Osteoblast (primary cell): ENCODE measurements at regions not wholly inside any gene's neighbourhood (a gene's known extent, or its start where the extent isn't known, plus 50 kb on each side); places are given as distances from the start of the nearest gene placed in this dataset.

ENCODE experiments used
- DNase-seq: peaks from one replicate; pipeline ENCODE4 v3.0.0; 2011; ENCODE audit warnings: low spot score, mixed read lengths; ENCODE audit not compliant: insufficient read length; ENCODE audit errors: missing footprints
- H2AFZ ChIP-seq: 2 replicates; pipeline ENCODE4 v1.6.0; 2011; ENCODE audit warnings: mild to moderate bottlenecking, low read length
- H3K27ac ChIP-seq: 2 replicates; pipeline ENCODE4 v1.5.1; 2011; ENCODE audit warnings: mild to moderate bottlenecking, low read depth, low read length, moderate library complexity
- H3K27me3 ChIP-seq: 2 replicates; pipeline ENCODE4 v1.6.0; 2012; ENCODE audit warnings: mild to moderate bottlenecking, control low read depth, inconsistent platforms, low read length, moderate library complexity; ENCODE audit not compliant: insufficient read depth
- H3K36me3 ChIP-seq: 2 replicates; pipeline ENCODE4 v1.5.1; 2011; ENCODE audit warnings: mild to moderate bottlenecking, low read length, control low read depth, moderate library complexity; ENCODE audit not compliant: insufficient read depth
- H3K4me1 ChIP-seq: 2 replicates; pipeline ENCODE4 v1.5.1; 2011; ENCODE audit warnings: mild to moderate bottlenecking, low read length, control low read depth, moderate library complexity; ENCODE audit not compliant: insufficient read depth
- H3K4me2 ChIP-seq: 2 replicates; pipeline ENCODE4 v1.6.0; 2011; ENCODE audit warnings: mild to moderate bottlenecking, low read length; ENCODE audit not compliant: insufficient read depth
- H3K4me3 ChIP-seq: fragments of 200-600 bp; sonication (generic); 3 replicates; pipeline ENCODE4 v1.5.1; 2012; ENCODE audit warnings: mild to moderate bottlenecking, low read length, inconsistent platforms; ENCODE audit not compliant: insufficient read depth
- H3K79me2 ChIP-seq: 2 replicates; pipeline ENCODE4 v1.6.0; 2012; ENCODE audit warnings: mild to moderate bottlenecking, low read length, control low read depth, inconsistent platforms; ENCODE audit not compliant: insufficient read depth
- H3K9me3 ChIP-seq: 2 replicates; pipeline ENCODE4 v1.5.1; 2011; ENCODE audit warnings: low read depth, low read length, control low read depth
- H4K20me1 ChIP-seq: 2 replicates; pipeline ENCODE4 v1.6.0; 2012; ENCODE audit warnings: mild to moderate bottlenecking, low read length, control low read depth; ENCODE audit not compliant: insufficient read depth
- CTCF ChIP-seq: IDR thresholded peaks from 2 replicates; pipeline ENCODE4 v1.5.1; 2011; ENCODE audit warnings: mild to moderate bottlenecking, low read depth, low read length, moderate library complexity; ENCODE audit errors: extremely low read depth

- H3K4me1 ChIP-seq, result no peaks in the 10 kb centered on the region
- no peak overlapping the region for H3K4me3 ChIP-seq
- H3K4me2 ChIP-seq, result no peak overlapping the region
- TF ChIP-seq CTCF, result no peak
- H3K27me3 ChIP-seq, result no peaks in the 10 kb centered on the region
- no peaks in the 10 kb centered on the region for H3K9me3 ChIP-seq
- no peaks in the 10 kb centered on the region for H4K20me1 ChIP-seq
- no peak for DNase-seq
- no peaks in the 10 kb centered on the region for H3K79me2 ChIP-seq
- H2AFZ ChIP-seq, result no peak overlapping the region
- H3K36me3 ChIP-seq, result no peaks in the 10 kb centered on the region
- H3K27ac ChIP-seq, result no peak overlapping the region
Measured at GRCh38 chr6:164817662-164818061, 491.7 kb downstream of the C6orf118 start.

GRCh38 chr6:164812706-164813105 lies 496.7 kb downstream of the C6orf118 start:
- no peak overlapping the region for H2AFZ ChIP-seq
- TF ChIP-seq CTCF, result no peak
- no peak for DNase-seq

GRCh38 chr6:164807125-164807524 lies 502.3 kb downstream of the C6orf118 start:
- no peaks in the 10 kb centered on the region for H3K4me1 ChIP-seq
- H3K4me3 ChIP-seq, result no peak overlapping the region
- TF ChIP-seq CTCF, result no peak
- no peaks in the 10 kb centered on the region for H3K36me3 ChIP-seq
- no peaks in the 10 kb centered on the region for H3K27me3 ChIP-seq
- no peak overlapping the region for H2AFZ ChIP-seq
- no peaks in the 10 kb centered on the region for H4K20me1 ChIP-seq
- peaks cover 5% of the 10 kb centered on the region for H3K9me3 ChIP-seq
- DNase-seq, result no peak
- H3K79me2 ChIP-seq, result no peaks in the 10 kb centered on the region
- no peak overlapping the region for H3K4me2 ChIP-seq
- no peak overlapping the region for H3K27ac ChIP-seq

More at GRCh38 chr6:164812706-164813105, 496.7 kb downstream of the C6orf118 start:
- H3K36me3 ChIP-seq, result no peaks in the 10 kb centered on the region
- no peaks in the 10 kb centered on the region for H3K27me3 ChIP-seq
- H3K79me2 ChIP-seq, result no peaks in the 10 kb centered on the region
- no peak overlapping the region for H3K4me3 ChIP-seq
- no peak overlapping the region for H3K4me2 ChIP-seq
- H3K4me1 ChIP-seq, result no peaks in the 10 kb centered on the region
- H3K27ac ChIP-seq, result no peak overlapping the region
- H4K20me1 ChIP-seq, result no peaks in the 10 kb centered on the region
- peaks cover 5% of the 10 kb centered on the region for H3K9me3 ChIP-seq

- Histone ChIP-seq H3K27me3 (no peaks in the 10 kb centered on the region), H3K9me3 (no peaks in the 10 kb centered on the region), H3K4me3 (no peak overlapping the region), H3K36me3 (no peaks in the 10 kb centered on the region), H3K4me2 (no peak overlapping the region), H3K27ac (no peak overlapping the region), H3K4me1 (no peaks in the 10 kb centered on the region), H2AFZ (no peak overlapping the region), H4K20me1 (no peaks in the 10 kb centered on the region), H3K79me2 (no peaks in the 10 kb centered on the region)
- DNase-seq, result no peak
- no peak for TF ChIP-seq CTCF
Measured at GRCh38 chr6:164795056-164795815, 514.2 kb downstream of the C6orf118 start.
